Upper lobe of left lung (tissue), 6 donors: ENCODE measurements at regions not wholly inside any gene's neighbourhood (a gene's known extent, or its start where the extent isn't known, plus 50 kb on each side); places are given as distances from the start of the nearest gene placed in this dataset.
A peak's percentile ranks its signal among the peaks of the same experiment; 100 is the strongest.

Experiments used
- ATAC-seq, 2 donors: fragments of 200-7000 bp; cut with Tn5 transposase; one replicate each; pipeline ENCODE4 v1.9.1; 2022; ENCODE audit warnings: mild to moderate bottlenecking in 2 of 2, moderate library complexity in 2 of 2; ENCODE audit not compliant: low FRiP score in 2 of 2
- DNase-seq, 2 donors: peaks; one replicate each; pipeline ENCODE4 v3.0.0-alpha.2; 2019 to 2020
- H3K27ac ChIP-seq, 4 donors: fragments of 200-600 bp; sonication (generic); one replicate each; pipeline ENCODE4 v1.5.1; 2016 to 2019
- H3K27me3 ChIP-seq, 4 donors: fragments of 200-600 bp; sonication (generic); one replicate each; pipeline ENCODE4 v1.5.1; 2017 to 2019
- H3K36me3 ChIP-seq, 4 donors: fragments of 200-600 bp; sonication (generic); one replicate each; pipeline ENCODE4 v1.5.1; 2016 to 2019
- H3K4me1 ChIP-seq, 4 donors: fragments of 200-600 bp; sonication (generic); one replicate each; pipeline ENCODE4 v1.5.1; 2018 to 2019
- H3K4me3 ChIP-seq, 4 donors: fragments of 200-600 bp; sonication (generic); one replicate each; pipeline ENCODE4 v1.5.1; 2017 to 2019; ENCODE audit warnings: mild to moderate bottlenecking in 2 of 4, moderate library complexity in 1 of 4
- H3K9me3 ChIP-seq, 4 donors: fragments of 200-600 bp; sonication (generic); one replicate each; pipeline ENCODE4 v1.5.1; 2018 to 2019
- CTCF ChIP-seq, 6 experiments: fragments of 450-650 bp in 4 of 6; fragments of 200-600 bp in 2 of 6; sonication (generic) in 2 of 6; IDR thresholded peaks; one replicate each; pipeline ENCODE4 v1.5.1; 2016 to 2019; ENCODE audit warnings: antibody characterized with exemption in 6 of 6
- EP300 ChIP-seq, 4 donors: sonication (generic); formaldehyde crosslinking; IDR thresholded peaks; one replicate each; pipeline ENCODE4 v1.5.1; 2017; ENCODE audit warnings: antibody characterized with exemption in 4 of 4, control low read depth in 2 of 4
- POLR2A ChIP-seq, 4 donors: fragments of 450-650 bp; IDR thresholded peaks; one replicate each; pipeline ENCODE4 v1.5.1; 2016 to 2017; ENCODE audit warnings: antibody characterized with exemption in 4 of 4, mild to moderate bottlenecking in 2 of 4
- POLR2AphosphoS5 ChIP-seq, 2 donors: sonication (generic); formaldehyde crosslinking; IDR thresholded peaks; one replicate each; pipeline ENCODE4 v1.5.1; 2017; ENCODE audit warnings: antibody characterized with exemption in 2 of 2
- WGBS, 2 donors: methylation state at CpG; one replicate each; pipeline ENCODE4 v1.1.5; 2017 to 2018; 5-methylcytosine and 5-hydroxymethylcytosine counted together
- donor health status: DM: no; HTN: no; CAD: no; lungs with moderate emphysema.
- donor health status: DM: no; HTN: yes; CAD: no; lungs with severe emphysema.

GRCh38 chr10:91691981-91692380 lies 59.1 kb upstream of the PPP1R3C start:
- DNase-seq (no peak), ATAC-seq (no peak)
- H3K36me3 ChIP-seq, result no peaks in the 10 kb centered on the region
- no peaks in the 10 kb centered on the region for H3K27me3 ChIP-seq
- TF ChIP-seq CTCF (IDR thresholded peaks at IDR 0.05), result no peak
- TF ChIP-seq POLR2A (IDR thresholded peaks at IDR 0.05), result no peak
- no peak for TF ChIP-seq POLR2AphosphoS5 (IDR thresholded peaks at IDR 0.05)
- no peaks in the 10 kb centered on the region for H3K9me3 ChIP-seq
- H3K4me3 ChIP-seq, result no peak overlapping the region
- H3K27ac ChIP-seq, result no peak overlapping the region
- no peaks in the 10 kb centered on the region for H3K4me1 ChIP-seq
- WGBS, 2 donors, result 83 to 88% methylated on average over 6 of the region's 6 CpGs

GRCh38 chr10:91690996-91691676 lies 58.3 kb upstream of the PPP1R3C start:
- Histone ChIP-seq H3K4me3 (no peak overlapping the region), H3K4me1 (no peaks in the 10 kb centered on the region), H3K9me3 (no peaks in the 10 kb centered on the region), H3K27me3 (no peaks in the 10 kb centered on the region), H3K27ac (no peak overlapping the region), H3K36me3 (no peaks in the 10 kb centered on the region)
- WGBS, 2 donors, result 83 to 91% methylated on average over 3 of the region's 3 CpGs
- TF ChIP-seq POLR2AphosphoS5 (IDR thresholded peaks at IDR 0.05) (no peak), CTCF (IDR thresholded peaks at IDR 0.05) (no peak), EP300 (IDR thresholded peaks at IDR 0.05) (no peak), POLR2A (IDR thresholded peaks at IDR 0.05) (no peak)
- ATAC-seq, result no peak
- no peak for DNase-seq

- 86 to 94% methylated on average over 3 of the region's 3 CpGs for WGBS, 2 donors
- no peaks in the 10 kb centered on the region for H3K4me1 ChIP-seq
- H3K9me3 ChIP-seq, result no peaks in the 10 kb centered on the region
- ATAC-seq, result no peak
- no peaks in the 10 kb centered on the region for H3K36me3 ChIP-seq
- H3K27me3 ChIP-seq, result no peaks in the 10 kb centered on the region
- H3K4me3 ChIP-seq, result no peak overlapping the region
- no peak for DNase-seq
- no peak overlapping the region for H3K27ac ChIP-seq
- TF ChIP-seq POLR2A (IDR thresholded peaks at IDR 0.05) (no peak), CTCF (IDR thresholded peaks at IDR 0.05) (no peak), EP300 (IDR thresholded peaks at IDR 0.05) (no peak), POLR2AphosphoS5 (IDR thresholded peaks at IDR 0.05) (no peak)
Observed at GRCh38 chr10:91690412-91690811, 57.5 kb upstream of the PPP1R3C start.

- H3K4me3 ChIP-seq, result no peak overlapping the region
- no peaks in the 10 kb centered on the region for H3K4me1 ChIP-seq
- ATAC-seq (peak; percentile 51 to 88), DNase-seq (peak in 1 of 2 donors; percentile 39)
- WGBS, 2 donors, result 90 to 94% methylated on average over 2 of the region's 2 CpGs
- TF ChIP-seq EP300 (IDR thresholded peaks at IDR 0.05) (no peak), CTCF (IDR thresholded peaks at IDR 0.05) (no peak), POLR2A (IDR thresholded peaks at IDR 0.05) (no peak), POLR2AphosphoS5 (IDR thresholded peaks at IDR 0.05) (no peak)
- H3K27me3 ChIP-seq, result no peaks in the 10 kb centered on the region
- H3K27ac ChIP-seq, result peak overlapping the region in 1 of 4 donors; percentile 26
- no peaks in the 10 kb centered on the region for H3K36me3 ChIP-seq
- H3K9me3 ChIP-seq, result no peaks in the 10 kb centered on the region
Observed at GRCh38 chr10:91689731-91690168, 56.9 kb upstream of the PPP1R3C start.

GRCh38 chr10:91684841-91685240 lies 52.0 kb upstream of the PPP1R3C start:
- no peak for ATAC-seq
- WGBS, 2 donors, result 65 to 76% methylated on average over 2 of the region's 2 CpGs
- Histone ChIP-seq H3K4me3 (no peak overlapping the region), H3K9me3 (no peaks in the 10 kb centered on the region), H3K27ac (no peak overlapping the region), H3K27me3 (no peaks in the 10 kb centered on the region), H3K36me3 (no peaks in the 10 kb centered on the region), H3K4me1 (no peaks in the 10 kb centered on the region)
- no peak for DNase-seq
- TF ChIP-seq EP300 (IDR thresholded peaks at IDR 0.05), result no peak
- no peak for TF ChIP-seq CTCF (IDR thresholded peaks at IDR 0.05)
